CMK (cell line): ENCODE measurements at regions not wholly inside any gene's neighbourhood (a gene's known extent, or its start where the extent isn't known, plus 50 kb on each side); places are given as distances from the start of the nearest gene placed in this dataset.
"Not testable (repeated sequence)": the region's sequence is repeated elsewhere in the genome, so short reads cannot be mapped to it uniquely, and the experiment has no call there.

Experiments
- DNase-seq: peaks from one replicate; pipeline ENCODE4 v3.0.0-alpha.2; 2010; ENCODE audit warnings: low read depth

- DNase-seq: no peak
Observed at GRCh38 chr20:24836661-24837299, 112.3 kb upstream of the CST7 start.

GRCh38 chr20:24837781-24838450, 111.2 kb upstream of the CST7 start:
- no peak for DNase-seq

GRCh38 chr20:24838546-24839535, 110.2 kb upstream of the CST7 start:
- no peak for DNase-seq

- no peak for DNase-seq
Observed at GRCh38 chr20:24840121-24840713, 108.9 kb upstream of the CST7 start.

- no peak for DNase-seq
Observed at GRCh38 chr20:24842274-24842917, 106.7 kb upstream of the CST7 start.

GRCh38 chr20:24842918-24843715, 106.0 kb upstream of the CST7 start:
- DNase-seq: no peak

GRCh38 chr20:24850176-24850575, 98.9 kb upstream of the CST7 start:
- no peak for DNase-seq

GRCh38 chr20:24851346-24852019, 97.6 kb upstream of the CST7 start:
- no peak for DNase-seq

GRCh38 chr20:24853916-24854315, 95.2 kb upstream of the CST7 start:
- no peak for DNase-seq

- DNase-seq: no peak
Observed at GRCh38 chr20:24855848-24856247, 93.2 kb upstream of the CST7 start.

GRCh38 chr20:24858500-24858899, 90.6 kb upstream of the CST7 start:
- not testable (repeated sequence) for DNase-seq

GRCh38 chr20:24859539-24859938, 89.5 kb upstream of the CST7 start:
- no peak for DNase-seq

- DNase-seq: no peak
Observed at GRCh38 chr20:24862186-24862585, 86.9 kb upstream of the CST7 start.

- no peak for DNase-seq
Observed at GRCh38 chr20:24862606-24863005, 86.5 kb upstream of the CST7 start.

- no peak for DNase-seq
Observed at GRCh38 chr20:24863356-24863755, 85.7 kb upstream of the CST7 start.

GRCh38 chr20:24866008-24866407, 83.1 kb upstream of the CST7 start:
- DNase-seq: no peak

GRCh38 chr20:24866742-24867141, 82.3 kb upstream of the CST7 start:
- no peak for DNase-seq

- DNase-seq: no peak
Observed at GRCh38 chr20:24867556-24867955, 81.5 kb upstream of the CST7 start.

- DNase-seq: no peak
Observed at GRCh38 chr20:24868396-24868927, 80.6 kb upstream of the CST7 start.

- no peak for DNase-seq
Observed at GRCh38 chr20:24868959-24869358, 80.1 kb upstream of the CST7 start.
